ENCODE measurements at regions not wholly inside any gene's neighbourhood (a gene's known extent, or its start where the extent isn't known, plus 50 kb on each side); places are given as distances from the start of the nearest gene placed in this dataset.

DNA sequence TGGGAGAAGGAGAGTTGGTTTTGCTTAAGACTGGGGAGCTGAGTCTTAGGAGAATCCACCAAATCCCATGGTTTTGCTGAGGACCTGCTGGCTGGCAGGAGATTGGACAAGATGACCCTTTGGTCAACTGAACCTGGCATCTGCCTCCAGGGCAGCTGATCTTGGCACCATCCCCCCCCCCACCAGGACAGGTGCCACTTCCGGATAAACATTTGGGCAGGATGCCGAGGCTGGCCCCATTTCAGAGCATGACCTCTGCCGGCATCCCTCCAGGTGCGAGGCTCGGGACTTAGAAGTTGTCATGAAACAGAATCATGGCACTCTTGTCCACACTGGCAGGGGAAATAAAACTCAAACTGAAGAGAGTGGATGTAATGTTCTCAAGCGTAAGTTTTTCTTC, 165.6 kb downstream of the MACROH2A1 start:
- no peak for TF ChIP-seq TAF1 (IDR thresholded peaks at IDR 0.05; ENCODE audit: borderline replicate concordance, insufficient read depth, low read length)
- TF ChIP-seq, protein P1, sequence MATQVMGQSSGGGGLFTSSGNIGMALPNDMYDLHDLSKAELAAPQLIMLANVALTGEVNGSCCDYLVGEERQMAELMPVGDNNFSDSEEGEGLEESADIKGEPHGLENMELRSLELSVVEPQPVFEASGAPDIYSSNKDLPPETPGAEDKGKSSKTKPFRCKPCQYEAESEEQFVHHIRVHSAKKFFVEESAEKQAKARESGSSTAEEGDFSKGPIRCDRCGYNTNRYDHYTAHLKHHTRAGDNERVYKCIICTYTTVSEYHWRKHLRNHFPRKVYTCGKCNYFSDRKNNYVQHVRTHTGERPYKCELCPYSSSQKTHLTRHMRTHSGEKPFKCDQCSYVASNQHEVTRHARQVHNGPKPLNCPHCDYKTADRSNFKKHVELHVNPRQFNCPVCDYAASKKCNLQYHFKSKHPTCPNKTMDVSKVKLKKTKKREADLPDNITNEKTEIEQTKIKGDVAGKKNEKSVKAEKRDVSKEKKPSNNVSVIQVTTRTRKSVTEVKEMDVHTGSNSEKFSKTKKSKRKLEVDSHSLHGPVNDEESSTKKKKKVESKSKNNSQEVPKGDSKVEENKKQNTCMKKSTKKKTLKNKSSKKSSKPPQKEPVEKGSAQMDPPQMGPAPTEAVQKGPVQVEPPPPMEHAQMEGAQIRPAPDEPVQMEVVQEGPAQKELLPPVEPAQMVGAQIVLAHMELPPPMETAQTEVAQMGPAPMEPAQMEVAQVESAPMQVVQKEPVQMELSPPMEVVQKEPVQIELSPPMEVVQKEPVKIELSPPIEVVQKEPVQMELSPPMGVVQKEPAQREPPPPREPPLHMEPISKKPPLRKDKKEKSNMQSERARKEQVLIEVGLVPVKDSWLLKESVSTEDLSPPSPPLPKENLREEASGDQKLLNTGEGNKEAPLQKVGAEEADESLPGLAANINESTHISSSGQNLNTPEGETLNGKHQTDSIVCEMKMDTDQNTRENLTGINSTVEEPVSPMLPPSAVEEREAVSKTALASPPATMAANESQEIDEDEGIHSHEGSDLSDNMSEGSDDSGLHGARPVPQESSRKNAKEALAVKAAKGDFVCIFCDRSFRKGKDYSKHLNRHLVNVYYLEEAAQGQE (IDR thresholded peaks at IDR 0.05; ENCODE audit: insufficient read depth in 1 of 2, low read depth in 2 of 2, low read length in 2 of 2): no peak
- no peak for TF ChIP-seq FOXP2 (optimal IDR thresholded peaks at IDR 0.05; ENCODE audit: borderline replicate concordance, extremely low read depth, extremely low read length, insufficient read depth)
- TF ChIP-seq POLR2AphosphoS5 (IDR thresholded peaks at IDR 0.05; ENCODE audit: low read depth, low read length): no peak
- TF ChIP-seq SIN3A (IDR thresholded peaks at IDR 0.05; ENCODE audit: borderline replicate concordance, insufficient read depth, low read length): no peak

DNA sequence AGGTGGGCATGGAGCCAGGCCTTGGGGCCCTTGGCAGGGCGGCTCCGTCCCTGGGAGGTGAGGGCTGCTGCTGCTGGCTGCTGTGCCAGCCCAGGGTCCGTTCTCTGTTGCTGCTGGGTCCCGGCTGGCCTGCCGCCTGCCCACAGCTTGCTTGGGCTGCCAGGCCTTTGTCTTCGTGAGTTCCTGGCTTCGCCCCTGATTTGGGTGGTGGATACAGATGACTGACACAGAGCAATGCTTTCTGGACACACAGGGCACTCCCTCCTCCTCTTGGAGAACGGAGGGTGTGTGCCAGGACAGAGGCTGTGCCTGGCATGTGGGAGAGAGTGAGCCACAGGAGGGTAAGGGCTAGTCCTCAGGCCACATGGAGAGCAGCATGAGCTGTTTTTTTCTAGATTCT, 166.1 kb downstream of the MACROH2A1 start:
- TF ChIP-seq TAF1 (IDR thresholded peaks at IDR 0.05; ENCODE audit: borderline replicate concordance, insufficient read depth, low read length) (no peak), POLR2AphosphoS5 (IDR thresholded peaks at IDR 0.05; ENCODE audit: low read depth, low read length) (no peak), SIN3A (IDR thresholded peaks at IDR 0.05; ENCODE audit: borderline replicate concordance, insufficient read depth, low read length) (no peak), FOXP2 (optimal IDR thresholded peaks at IDR 0.05; ENCODE audit: borderline replicate concordance, extremely low read depth, extremely low read length, insufficient read depth) (no peak)
- TF ChIP-seq, protein P1 (IDR thresholded peaks at IDR 0.05; ENCODE audit: insufficient read depth in 1 of 2, low read depth in 2 of 2, low read length in 2 of 2): no peak

DNA sequence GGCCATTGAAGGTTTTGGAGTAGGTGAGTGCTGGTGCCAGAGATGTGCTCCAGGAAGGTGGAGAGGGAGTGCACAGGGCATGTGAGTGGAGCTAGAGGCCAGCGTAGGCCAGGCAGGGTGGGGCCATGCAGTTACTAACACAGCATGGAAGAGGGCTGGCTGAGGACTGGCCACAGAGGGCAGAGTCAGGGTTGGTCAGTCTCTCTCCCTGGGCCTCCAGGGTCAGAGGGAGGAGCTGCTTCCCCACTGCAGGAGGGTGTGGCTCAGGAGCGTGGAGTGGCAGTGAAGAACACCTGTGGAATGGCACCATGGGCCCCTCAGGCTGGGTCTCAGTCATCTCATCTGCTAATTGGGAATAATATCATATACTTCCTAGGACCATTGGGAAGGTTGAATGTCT, 167.7 kb downstream of the MACROH2A1 start:
- TF ChIP-seq FOXP2 (optimal IDR thresholded peaks at IDR 0.05; ENCODE audit: borderline replicate concordance, extremely low read depth, extremely low read length, insufficient read depth): no peak
- no peak for TF ChIP-seq SIN3A (IDR thresholded peaks at IDR 0.05; ENCODE audit: borderline replicate concordance, insufficient read depth, low read length)
- TF ChIP-seq POLR2AphosphoS5 (IDR thresholded peaks at IDR 0.05; ENCODE audit: low read depth, low read length): no peak

DNA sequence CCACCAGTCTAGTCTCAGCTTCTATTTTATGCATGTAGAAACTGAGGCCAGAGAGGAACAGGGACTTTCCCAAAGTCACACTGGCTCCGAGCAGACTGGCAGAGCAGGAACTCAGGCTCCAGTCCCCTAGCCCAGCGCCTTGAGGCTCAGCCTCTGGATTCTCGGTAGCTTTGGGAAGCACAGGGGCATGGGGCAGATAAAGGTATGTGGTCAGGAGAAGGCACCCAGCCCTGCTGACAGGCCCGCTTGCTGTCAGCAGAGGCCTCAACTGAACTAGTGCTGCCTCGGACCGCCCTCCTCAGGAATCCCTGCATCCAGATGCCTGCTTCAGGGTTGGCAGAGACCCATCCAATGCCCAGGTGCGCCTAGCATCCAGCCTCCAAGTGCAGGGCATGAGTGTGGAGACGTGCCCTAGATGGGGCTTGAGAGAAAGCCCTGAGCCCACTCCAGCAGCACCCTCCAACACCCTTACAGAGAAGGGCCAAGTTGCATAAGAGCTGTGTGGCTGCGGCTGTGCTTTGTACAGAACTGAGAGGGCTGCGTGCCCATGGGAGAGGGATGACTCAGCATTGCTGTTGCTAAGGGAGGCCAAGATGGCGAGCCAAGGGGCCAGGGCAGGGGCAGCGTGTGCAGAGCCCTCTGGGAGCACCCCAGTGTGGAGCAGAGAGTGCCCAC, 168.6 kb downstream of the MACROH2A1 start:
- TF ChIP-seq, protein P1 (IDR thresholded peaks at IDR 0.05; ENCODE audit: insufficient read depth in 1 of 2, low read depth in 2 of 2, low read length in 2 of 2): no peak
- TF ChIP-seq TAF1 (IDR thresholded peaks at IDR 0.05; ENCODE audit: borderline replicate concordance, insufficient read depth, low read length) (no peak), POLR2AphosphoS5 (IDR thresholded peaks at IDR 0.05; ENCODE audit: low read depth, low read length) (no peak)

DNA sequence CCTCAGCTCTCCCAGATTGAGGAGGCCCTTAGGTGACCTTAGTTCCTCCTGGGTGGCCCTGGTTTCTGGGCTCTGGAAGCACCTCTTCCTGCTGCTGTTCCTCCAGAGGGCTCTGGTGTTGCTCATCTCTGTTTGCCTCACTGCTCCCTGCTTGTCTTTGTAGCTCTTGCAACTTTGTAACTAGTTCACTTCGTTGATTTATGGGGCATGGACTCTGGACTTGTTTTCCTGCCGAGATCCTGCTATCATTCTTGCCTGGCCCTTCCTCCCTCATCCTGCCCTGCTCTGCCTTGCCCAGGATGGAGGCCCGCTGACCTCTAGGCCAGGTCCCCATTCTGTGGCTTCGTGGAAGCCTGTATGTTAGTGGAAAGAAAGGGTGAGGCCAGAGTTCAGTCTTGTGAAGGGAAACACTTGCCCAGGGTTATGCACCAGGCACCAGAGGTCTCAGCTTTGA, 169.3 kb downstream of the MACROH2A1 start:
- no peak for TF ChIP-seq SIN3A (IDR thresholded peaks at IDR 0.05; ENCODE audit: borderline replicate concordance, insufficient read depth, low read length)
- TF ChIP-seq, protein P1 (IDR thresholded peaks at IDR 0.05; ENCODE audit: insufficient read depth in 1 of 2, low read depth in 2 of 2, low read length in 2 of 2): no peak
